Heart right ventricle (tissue), 16 donors: ENCODE measurements at regions not wholly inside any gene's neighbourhood (a gene's known extent, or its start where the extent isn't known, plus 50 kb on each side); places are given as distances from the start of the nearest gene placed in this dataset.
"Not testable (repeated sequence)": the region's sequence is repeated elsewhere in the genome, so short reads cannot be mapped to it uniquely, and the experiment has no call there.

Experiments used
- ATAC-seq, 8 donors: fragments of 200-7000 bp; cut with Tn5 transposase; one replicate each; pipeline ENCODE4 v1.9.1; 2020; ENCODE audit warnings: mild to moderate bottlenecking in 8 of 8, moderate library complexity in 8 of 8, moderate number of reproducible peaks in 1 of 8
- DNase-seq, 2 donors: peaks; one replicate each; pipeline ENCODE4 v3.0.0-alpha.2; 2020
- H3K27ac ChIP-seq, 10 donors: fragments of 200-600 bp; sonication (generic) in 2 of 10; one replicate each; pipeline versions ENCODE4 v1.5.0 to v1.8.0; 2020 to 2022; ENCODE audit warnings: mild to moderate bottlenecking in 3 of 10
- H3K27me3 ChIP-seq, 7 donors: fragments of 200-600 bp; one replicate each; pipeline ENCODE4 v1.8.0; 2021 to 2022; ENCODE audit warnings: mild to moderate bottlenecking in 2 of 7
- H3K36me3 ChIP-seq, 9 donors: fragments of 200-600 bp; sonication (generic) in 1 of 9; one replicate each; pipeline versions ENCODE4 v1.5.0 to v1.8.0; 2020 to 2022; ENCODE audit warnings: mild to moderate bottlenecking in 2 of 9
- H3K4me1 ChIP-seq, 9 donors: fragments of 200-600 bp; sonication (generic) in 1 of 9; one replicate each; pipeline versions ENCODE4 v1.5.0 to v1.8.0; 2020 to 2022; ENCODE audit warnings: mild to moderate bottlenecking in 4 of 9
- H3K4me3 ChIP-seq, 10 donors: fragments of 200-600 bp; sonication (generic) in 2 of 10; one replicate each; pipeline versions ENCODE4 v1.5.0 to v1.8.0; 2020 to 2022; ENCODE audit warnings: mild to moderate bottlenecking in 7 of 10, moderate library complexity in 2 of 10
- H3K9me3 ChIP-seq, 11 donors: fragments of 200-600 bp in 10 of 11; sonication (generic) in 2 of 11; one replicate each; pipeline versions ENCODE4 v1.5.0 to v1.8.0; 2013 to 2022; ENCODE audit warnings: mild to moderate bottlenecking in 2 of 11, control low read depth in 1 of 11, moderate library complexity in 1 of 11
- CTCF ChIP-seq, 9 donors: fragments of 200-600 bp; sonication (generic) in 2 of 9; IDR thresholded peaks; one replicate each; pipeline versions ENCODE4 v1.5.0 to v1.8.0; 2021 to 2022; ENCODE audit warnings: antibody characterized with exemption in 9 of 9, mild to moderate bottlenecking in 5 of 9, moderate library complexity in 1 of 9
- WGBS, 2 donors: extraction: QIAGEN DNeasy Blood & Tissue Kit; methylation state at CpG; one replicate each; pipeline ENCODE4 v1.1.7; 2013; ENCODE audit warnings: inconsistent platforms in 1 of 2; 5-methylcytosine and 5-hydroxymethylcytosine counted together
- intact Hi-C, 10 donors: fragments of 100-400 bp; cut with DNase I; formaldehyde crosslinking; loops; one replicate each; pipeline versions ENCODE4 v1.11.1 to v1.14.2; 2022
- donor health status: Arrhythmogenic right ventricular cardiomyopathy.
- donor health status: ischemic (EF 13 %, LVEDD 7.1; RV severe dilation, severe dysfunction).
- donor health status: healthy with polysubstance abuse.
- donor health status: DM: no; HTN: yes; CAD: no.
- donor health status: DM: no; HTN: no; CAD: no.
- donor health status: ischemic (EF 25% LVEDD 6.9; RV normal size, moderate dysfunction).
- donor health status: ischemic (EF 25% LVEDD 5.7; RV mildly dilated, moderate dysfunction).
- donor health status: healthy.
- donor health status: DM: yes; HTN: yes; CAD: no.
- donor health status: Ischemic cardiomyopathy.
- donor health status: ischemic (EF 35%, LVEDD 5.7; RV mildly dilated, moderate dysfunction).
- donor health status: nonischemic (EF 11% LVEDD 7.7; RV severe dilation, severe dysfunction).
- donor health status: DM: yes; HTN: yes; CAD: no.
- donor health status: PGD.
- donor health status: ischemic (EF 29% LVEDD 5.4; RV normal size, mild dysfunction).
- donor health status: nonischemic (EF 23%, LVEDD 6.1; RV moderate dilation, normal function).

- 94 to 96% methylated on average over 4 of the region's 4 CpGs for WGBS, 2 donors
- Histone ChIP-seq H3K9me3 (no peaks in the 10 kb centered on the region), H3K4me3 (no peak overlapping the region), H3K36me3 (peaks cover 0 to 3% (median 0%) of the 10 kb centered on the region in 9 donors), H3K27me3 (no peaks in the 10 kb centered on the region), H3K27ac (no peak overlapping the region), H3K4me1 (peaks cover 0 to 4% (median 0%) of the 10 kb centered on the region in 9 donors)
- DNase-seq (no peak), ATAC-seq (no peak)
- TF ChIP-seq CTCF (IDR thresholded peaks at IDR 0.05): no peak
- intact Hi-C loops: no loop called here
Measured at GRCh38 chr7:65796205-65796604, 76.7 kb upstream of the VKORC1L1 start.

- 85 to 88% methylated on average over 9 of the region's 9 CpGs for WGBS, 2 donors
- intact Hi-C loops, H3K4me3 ChIP-seq, H3K27me3 ChIP-seq, ATAC-seq, H3K9me3 ChIP-seq, H3K36me3 ChIP-seq, H3K27ac ChIP-seq, DNase-seq, H3K4me1 ChIP-seq: not testable (repeated sequence)
Measured at GRCh38 chr7:65797086-65797485, 75.8 kb upstream of the VKORC1L1 start.

GRCh38 chr7:65797566-65797965 lies 75.3 kb upstream of the VKORC1L1 start:
- H3K27ac ChIP-seq, H3K4me3 ChIP-seq, H3K36me3 ChIP-seq, intact Hi-C loops, ATAC-seq, H3K27me3 ChIP-seq, H3K9me3 ChIP-seq, DNase-seq, H3K4me1 ChIP-seq: not testable (repeated sequence)
- 84 to 88% methylated on average over 5 of the region's 5 CpGs for WGBS, 2 donors

GRCh38 chr7:65798111-65799075 lies 74.5 kb upstream of the VKORC1L1 start:
- no peak for TF ChIP-seq CTCF (IDR thresholded peaks at IDR 0.05)
- no peak overlapping the region for H3K4me3 ChIP-seq
- DNase-seq (no peak), ATAC-seq (no peak)
- intact Hi-C loops: no loop called here
- H3K9me3 ChIP-seq: no peaks in the 10 kb centered on the region
- WGBS, 2 donors: 73 to 74% methylated on average over 5 of the region's 5 CpGs
- H3K36me3 ChIP-seq: peaks cover 0 to 3% (median 0%) of the 10 kb centered on the region in 9 donors
- no peak overlapping the region for H3K27ac ChIP-seq
- H3K4me1 ChIP-seq: peaks cover 0 to 4% (median 0%) of the 10 kb centered on the region in 9 donors
- no peaks in the 10 kb centered on the region for H3K27me3 ChIP-seq

GRCh38 chr7:65800191-65800590 lies 72.7 kb upstream of the VKORC1L1 start:
- H3K4me1 ChIP-seq, DNase-seq, ATAC-seq, H3K27ac ChIP-seq, intact Hi-C loops, H3K27me3 ChIP-seq, H3K4me3 ChIP-seq, H3K9me3 ChIP-seq: not testable (repeated sequence)
- peaks cover 0 to 14% (median 0%) of the 10 kb centered on the region in 9 donors for H3K36me3 ChIP-seq
- 57 to 63% methylated on average over 4 of the region's 4 CpGs for WGBS, 2 donors

GRCh38 chr7:65800890-65801341 lies 72.0 kb upstream of the VKORC1L1 start:
- 42 to 43% methylated on average over 6 of the region's 6 CpGs for WGBS, 2 donors
- H3K4me3 ChIP-seq: no peak overlapping the region
- no peak for TF ChIP-seq CTCF (IDR thresholded peaks at IDR 0.05)
- no peak overlapping the region for H3K27ac ChIP-seq
- H3K4me1 ChIP-seq: peaks cover 0 to 4% (median 0%) of the 10 kb centered on the region in 9 donors
- H3K36me3 ChIP-seq: peaks cover 0 to 14% (median 0%) of the 10 kb centered on the region in 9 donors
- no peaks in the 10 kb centered on the region for H3K27me3 ChIP-seq
- no peak for DNase-seq
- ATAC-seq: no peak
- intact Hi-C loops: no loop called here
- no peaks in the 10 kb centered on the region for H3K9me3 ChIP-seq
